ENCODE measurements at regions not wholly inside any gene's neighbourhood (a gene's known extent, or its start where the extent isn't known, plus 50 kb on each side); places are given as distances from the start of the nearest gene placed in this dataset.

DNA sequence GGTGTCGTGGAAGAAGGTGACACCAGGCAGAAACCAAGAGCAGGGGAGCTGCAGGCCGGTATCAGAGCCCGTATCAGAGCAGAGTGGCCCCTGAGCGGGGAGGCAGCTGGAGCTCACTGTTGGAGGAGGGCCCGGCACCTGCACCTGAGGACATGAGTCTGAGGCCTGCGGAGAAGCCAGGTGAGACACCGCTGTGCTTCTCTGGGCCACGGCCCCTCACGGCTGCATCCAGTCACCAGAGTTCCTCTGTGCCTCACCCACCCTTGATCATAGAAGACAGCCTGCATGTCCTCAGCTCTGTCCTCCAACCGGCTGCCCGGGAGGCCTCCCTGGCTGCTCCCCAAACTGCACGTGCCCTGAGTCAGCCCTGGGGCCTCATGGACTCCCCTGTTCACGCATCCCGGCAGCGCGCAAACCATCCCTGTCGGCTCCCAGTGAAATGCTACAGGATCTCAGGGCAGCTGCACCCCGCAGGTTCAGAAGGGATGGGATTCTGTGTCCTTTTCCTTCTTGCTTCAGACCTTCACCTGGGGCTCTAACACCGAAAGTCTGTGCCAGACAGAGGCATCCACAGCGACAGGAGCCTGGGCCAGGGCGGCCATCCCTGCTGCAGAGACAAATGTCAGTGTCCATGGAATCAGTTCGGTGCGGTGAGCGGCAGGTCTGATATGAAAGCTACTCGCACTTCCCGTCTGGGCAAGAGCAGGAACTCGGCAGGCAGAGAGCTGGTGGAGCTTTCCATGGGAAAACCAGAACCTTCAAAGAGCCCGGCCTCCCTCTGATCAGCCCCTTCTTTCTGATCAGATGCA, 111.9 kb upstream of the FAM20C start:
- Histone ChIP-seq H3K36me3 (ENCODE audit: control insufficient read depth in 2 of 3, insufficient read depth in 3 of 3, low read length in 3 of 3) (no peaks in the 10 kb centered on the region), H3K27ac (ENCODE audit: low read depth in 2 of 2, low read length in 2 of 2) (no peak overlapping the region), H3K9ac (ENCODE audit: low read length in 3 of 3) (no peak overlapping the region), H3K4me1 (ENCODE audit: control insufficient read depth in 2 of 3, insufficient read depth in 2 of 3, low read depth in 1 of 3, low read length in 3 of 3) (no peaks in the 10 kb centered on the region), H3K4me3 (ENCODE audit: low read length in 3 of 3) (no peak overlapping the region), H3K9me3 (ENCODE audit: control insufficient read depth in 2 of 3, insufficient read depth in 1 of 3, low read length in 3 of 3) (no peaks in the 10 kb centered on the region), H3K27me3 (ENCODE audit: control insufficient read depth, insufficient read depth, low read length) (no peaks in the 10 kb centered on the region)
- intact Hi-C loops (cut with DNase I) = no loop called here
- DNase-seq (peak in 1 of 5 donors; percentile 29), FAIRE-seq (no peak)
- TF ChIP-seq, protein P1, sequence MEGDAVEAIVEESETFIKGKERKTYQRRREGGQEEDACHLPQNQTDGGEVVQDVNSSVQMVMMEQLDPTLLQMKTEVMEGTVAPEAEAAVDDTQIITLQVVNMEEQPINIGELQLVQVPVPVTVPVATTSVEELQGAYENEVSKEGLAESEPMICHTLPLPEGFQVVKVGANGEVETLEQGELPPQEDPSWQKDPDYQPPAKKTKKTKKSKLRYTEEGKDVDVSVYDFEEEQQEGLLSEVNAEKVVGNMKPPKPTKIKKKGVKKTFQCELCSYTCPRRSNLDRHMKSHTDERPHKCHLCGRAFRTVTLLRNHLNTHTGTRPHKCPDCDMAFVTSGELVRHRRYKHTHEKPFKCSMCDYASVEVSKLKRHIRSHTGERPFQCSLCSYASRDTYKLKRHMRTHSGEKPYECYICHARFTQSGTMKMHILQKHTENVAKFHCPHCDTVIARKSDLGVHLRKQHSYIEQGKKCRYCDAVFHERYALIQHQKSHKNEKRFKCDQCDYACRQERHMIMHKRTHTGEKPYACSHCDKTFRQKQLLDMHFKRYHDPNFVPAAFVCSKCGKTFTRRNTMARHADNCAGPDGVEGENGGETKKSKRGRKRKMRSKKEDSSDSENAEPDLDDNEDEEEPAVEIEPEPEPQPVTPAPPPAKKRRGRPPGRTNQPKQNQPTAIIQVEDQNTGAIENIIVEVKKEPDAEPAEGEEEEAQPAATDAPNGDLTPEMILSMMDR (IDR thresholded peaks at IDR 0.05; ENCODE audit: borderline replicate concordance, extremely low read depth, insufficient read depth) = no peak

DNA sequence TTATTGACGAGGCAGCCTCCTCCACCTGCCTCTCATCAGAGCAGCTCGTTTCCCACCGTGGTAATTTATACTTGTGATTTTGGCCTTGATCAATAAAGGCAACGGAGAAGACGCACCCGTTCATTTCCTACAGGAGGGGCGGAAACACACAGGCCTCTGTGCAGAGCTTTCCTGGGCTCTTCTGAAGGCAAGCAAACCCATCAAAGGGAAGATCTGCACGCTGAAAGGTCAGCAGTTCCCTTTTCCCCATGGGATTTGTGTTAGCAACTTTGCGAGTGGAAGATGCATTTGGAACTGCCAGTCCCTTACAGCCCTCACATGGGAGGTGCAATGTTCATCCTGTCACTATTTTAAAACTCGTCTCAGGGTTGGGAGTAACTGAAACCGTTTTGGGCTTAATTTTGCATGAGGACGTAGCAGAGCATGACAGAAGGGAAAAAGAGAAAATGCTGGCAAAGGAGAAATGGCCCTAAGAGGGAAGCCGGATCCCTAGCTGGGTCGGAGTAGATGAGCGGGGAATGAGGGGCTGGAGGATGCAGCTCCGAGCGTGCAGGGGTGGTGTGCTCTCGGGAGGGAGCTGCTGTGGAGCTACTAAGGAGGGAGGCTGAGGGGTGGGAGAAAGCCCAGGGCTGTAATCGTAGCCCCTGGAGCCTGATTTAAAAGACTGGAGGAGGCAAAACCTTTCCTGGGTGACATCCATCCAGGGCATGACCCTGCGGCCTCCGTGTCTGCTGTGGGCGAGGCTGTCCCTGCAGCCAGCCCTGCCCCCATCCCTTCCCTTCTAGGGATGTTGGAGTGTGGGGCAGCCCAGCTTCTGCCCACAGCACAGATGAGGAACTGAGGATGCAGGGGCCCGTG, 111.1 kb upstream of the FAM20C start:
- Histone ChIP-seq H3K27me3 (ENCODE audit: control insufficient read depth, insufficient read depth, low read length) (no peaks in the 10 kb centered on the region), H3K4me3 (ENCODE audit: low read length in 3 of 3) (no peak overlapping the region), H3K27ac (ENCODE audit: low read depth in 2 of 2, low read length in 2 of 2) (no peak overlapping the region), H3K4me1 (ENCODE audit: control insufficient read depth in 2 of 3, insufficient read depth in 2 of 3, low read depth in 1 of 3, low read length in 3 of 3) (no peaks in the 10 kb centered on the region), H3K9ac (ENCODE audit: low read length in 3 of 3) (no peak overlapping the region), H3K36me3 (ENCODE audit: control insufficient read depth in 2 of 3, insufficient read depth in 3 of 3, low read length in 3 of 3) (no peaks in the 10 kb centered on the region), H3K9me3 (ENCODE audit: control insufficient read depth in 2 of 3, insufficient read depth in 1 of 3, low read length in 3 of 3) (no peaks in the 10 kb centered on the region)
- FAIRE-seq (no peak), DNase-seq (peak in 1 of 5 donors; percentile 19)
- TF ChIP-seq, protein P1 (IDR thresholded peaks at IDR 0.05; ENCODE audit: borderline replicate concordance, extremely low read depth, insufficient read depth) = no peak
- intact Hi-C loops (cut with DNase I) = no loop called here

DNA sequence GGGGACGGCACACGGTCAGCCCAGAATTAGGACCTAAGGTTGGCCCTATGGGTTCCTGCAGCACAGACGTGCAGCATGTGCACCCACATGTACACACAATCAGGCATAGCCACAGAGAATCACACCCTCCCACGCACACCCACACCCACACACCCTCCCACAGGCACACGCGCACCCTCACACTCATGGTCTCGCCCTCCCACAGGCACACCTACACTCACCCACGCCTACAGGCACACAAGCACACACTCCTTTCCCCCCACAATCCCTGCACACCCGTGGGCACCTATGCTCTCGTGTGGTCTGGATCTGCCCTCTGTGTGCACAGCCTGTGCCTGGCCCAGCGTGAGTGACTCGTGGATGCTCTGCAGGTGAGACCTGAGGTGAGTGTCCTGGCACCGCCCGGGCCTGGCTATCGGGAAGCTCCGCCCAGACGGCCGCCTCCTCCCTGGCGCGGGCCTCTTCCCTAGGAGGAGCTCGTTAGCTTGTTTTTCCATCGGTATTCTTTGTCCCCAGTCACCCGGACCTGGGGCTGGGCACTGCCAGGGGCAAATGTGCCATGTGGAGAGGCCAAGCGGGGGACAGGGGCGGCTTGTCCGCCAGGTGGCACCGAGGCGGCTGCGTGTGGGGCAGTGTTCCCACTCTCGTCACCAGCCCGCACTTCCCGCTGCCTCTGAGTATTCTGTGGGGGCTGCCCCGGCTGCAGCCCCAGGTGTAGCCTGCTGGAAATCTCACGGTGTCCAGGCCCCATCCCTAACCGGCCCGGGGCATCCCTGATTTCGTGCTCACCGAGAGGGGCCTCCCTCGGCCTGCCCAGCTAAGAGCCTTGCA, 110.2 kb upstream of the FAM20C start:
- no peaks in the 10 kb centered on the region for H3K9me3 ChIP-seq (ENCODE audit: control insufficient read depth in 2 of 3, insufficient read depth in 1 of 3, low read length in 3 of 3)
- DNase-seq (peak in 4 of 5 donors; percentile 25 to 77 (median 56)), FAIRE-seq (no peak)
- intact Hi-C loops (cut with DNase I) = no loop called here
- no peaks in the 10 kb centered on the region for H3K4me1 ChIP-seq (ENCODE audit: control insufficient read depth in 2 of 3, insufficient read depth in 2 of 3, low read depth in 1 of 3, low read length in 3 of 3)
- TF ChIP-seq, protein P1 (IDR thresholded peaks at IDR 0.05; ENCODE audit: borderline replicate concordance, extremely low read depth, insufficient read depth) = no peak
- no peak overlapping the region for H3K4me3 ChIP-seq (ENCODE audit: low read length in 3 of 3)
- H3K27me3 ChIP-seq (ENCODE audit: control insufficient read depth, insufficient read depth, low read length) = no peaks in the 10 kb centered on the region
- H3K36me3 ChIP-seq (ENCODE audit: control insufficient read depth in 2 of 3, insufficient read depth in 3 of 3, low read length in 3 of 3) = no peaks in the 10 kb centered on the region
- no peak overlapping the region for H3K27ac ChIP-seq (ENCODE audit: low read depth in 2 of 2, low read length in 2 of 2)
- no peak overlapping the region for H3K9ac ChIP-seq (ENCODE audit: low read length in 3 of 3)
